ENCODE measurements at regions not wholly inside any gene's neighbourhood (a gene's known extent, or its start where the extent isn't known, plus 50 kb on each side); places are given as distances from the start of the nearest gene placed in this dataset.

- no peak for DNase-seq
- Histone ChIP-seq H3K36me3 (replicated peaks in 1 of 2) (no peaks in the 10 kb centered on the region), H3K4me1 (replicated peaks in 1 of 2) (no peaks in the 10 kb centered on the region), H3K4me3 (no peak overlapping the region), H3K27me3 (peaks cover 4% of the 10 kb centered on the region), H3K27ac (no peak overlapping the region), H3K9me3 (replicated peaks in 1 of 3) (no peaks in the 10 kb centered on the region)
- WGBS, 4 donors: 82 to 85% (median 83%) methylated on average over 5 of the region's 5 CpGs
- TF ChIP-seq CTCF (IDR thresholded peaks at IDR 0.05): no peak
- TF ChIP-seq POLR2A (IDR thresholded peaks at IDR 0.05): no peak
- intact Hi-C loops (cut with DNase I): no loop called here
These were observed 59.2 kb upstream of the MARCHF10 start for GRCh38 chr17:62867303-62867702.

DNA sequence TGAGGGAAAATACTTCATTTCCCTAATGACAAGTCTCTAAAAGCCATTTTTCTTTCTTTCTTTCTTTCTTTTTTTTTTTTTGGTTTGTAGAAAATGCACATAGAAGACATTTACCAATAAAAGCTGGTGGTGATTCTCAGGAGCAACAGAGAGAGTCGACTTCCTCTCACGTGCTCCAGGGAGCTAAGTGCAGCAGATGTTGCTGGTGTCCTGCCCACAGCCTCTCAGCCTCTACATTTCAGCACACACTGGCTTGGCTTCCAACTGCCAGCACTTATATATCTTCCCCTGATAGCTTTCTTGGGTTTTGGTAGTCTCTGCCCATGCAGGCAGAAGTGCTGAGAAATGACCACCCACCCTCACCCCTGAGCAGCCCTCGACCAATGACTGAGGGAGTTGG, 58.4 kb upstream of the MARCHF10 start:
- peaks cover 4% of the 10 kb centered on the region for H3K27me3 ChIP-seq
- H3K27ac ChIP-seq: no peak overlapping the region
- no peak for TF ChIP-seq POLR2A (IDR thresholded peaks at IDR 0.05)
- TF ChIP-seq CTCF (IDR thresholded peaks at IDR 0.05): no peak
- no peaks in the 10 kb centered on the region for H3K36me3 ChIP-seq (replicated peaks in 1 of 2)
- DNase-seq: no peak
- no peaks in the 10 kb centered on the region for H3K9me3 ChIP-seq (replicated peaks in 1 of 3)
- H3K4me1 ChIP-seq (replicated peaks in 1 of 2): no peaks in the 10 kb centered on the region
- H3K4me3 ChIP-seq: no peak overlapping the region
- intact Hi-C loops (cut with DNase I): no loop called here
- 70 to 86% (median 74%) methylated on average over 3 of the region's 3 CpGs for WGBS, 4 donors

DNA sequence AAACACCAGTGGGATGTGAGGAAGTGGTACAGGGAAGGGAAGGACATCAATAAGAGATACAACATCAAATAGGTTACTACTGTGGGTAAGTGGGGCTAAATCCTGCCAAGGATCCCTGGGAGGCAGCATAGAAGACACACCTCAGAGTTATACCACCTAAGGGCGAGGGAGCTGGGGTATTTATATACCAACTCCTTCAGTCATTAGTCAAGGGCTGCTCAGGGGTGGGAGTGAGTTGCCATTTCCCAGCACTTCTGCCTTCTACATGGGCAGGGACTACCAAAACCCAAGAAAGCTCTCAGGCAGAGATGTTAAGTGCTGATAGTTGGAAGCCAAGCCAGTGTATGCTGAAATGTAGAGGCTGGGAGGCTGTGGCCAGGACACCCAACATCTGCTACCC, 57.5 kb upstream of the MARCHF10 start:
- Histone ChIP-seq H3K4me3 (no peak overlapping the region), H3K9me3 (replicated peaks in 1 of 3) (no peaks in the 10 kb centered on the region), H3K4me1 (replicated peaks in 1 of 2) (no peaks in the 10 kb centered on the region), H3K27ac (no peak overlapping the region), H3K27me3 (peaks cover 4% of the 10 kb centered on the region), H3K36me3 (replicated peaks in 1 of 2) (no peaks in the 10 kb centered on the region)
- intact Hi-C loops (cut with DNase I): no loop called here
- 75 to 100% (median 91%) methylated on average over 1 of the region's 1 CpG for WGBS, 4 donors
- DNase-seq: no peak
- TF ChIP-seq POLR2A (IDR thresholded peaks at IDR 0.05) (no peak), CTCF (IDR thresholded peaks at IDR 0.05) (no peak)

DNA sequence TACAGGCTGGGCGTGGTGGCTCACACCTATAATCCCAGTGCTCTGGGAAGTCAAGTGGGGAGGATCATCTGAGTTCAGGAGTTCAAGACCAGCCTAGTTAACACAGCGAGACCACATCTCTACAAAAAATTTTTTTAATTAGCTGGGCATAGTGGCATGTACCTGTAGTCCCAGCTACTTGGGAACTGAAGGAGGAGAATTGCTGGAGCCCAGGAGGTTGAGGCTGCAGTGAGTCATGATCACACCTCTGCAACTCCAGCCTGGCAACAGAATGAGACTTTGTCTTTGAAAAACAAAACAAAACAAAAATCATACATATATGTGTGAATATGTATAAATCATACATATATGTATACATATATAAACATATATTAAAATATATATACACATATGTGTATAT, 54.1 kb upstream of the MARCHF10 start:
- Histone ChIP-seq H3K36me3 (replicated peaks in 1 of 2) (no peaks in the 10 kb centered on the region), H3K4me1 (replicated peaks in 1 of 2) (no peaks in the 10 kb centered on the region), H3K27ac (no peak overlapping the region), H3K27me3 (no peaks in the 10 kb centered on the region), H3K4me3 (no peak overlapping the region), H3K9me3 (replicated peaks in 1 of 3) (no peaks in the 10 kb centered on the region)
- TF ChIP-seq POLR2A (IDR thresholded peaks at IDR 0.05) (no peak), CTCF (IDR thresholded peaks at IDR 0.05) (no peak)
- intact Hi-C loops (cut with DNase I): no loop called here
- no peak for DNase-seq
- 92 to 100% (median 95%) methylated on average over 2 of the region's 2 CpGs for WGBS, 4 donors
